Esophagus squamous epithelium (tissue), 5 donors: ENCODE measurements at regions not wholly inside any gene's neighbourhood (a gene's known extent, or its start where the extent isn't known, plus 50 kb on each side); places are given as distances from the start of the nearest gene placed in this dataset.

Experiments used
- DNase-seq: peaks from one replicate; lab custom pipeline; 2025; lab: John Stamatoyannopoulos, UW
- H3K27ac ChIP-seq, 4 donors: fragments of 200-600 bp; sonication (generic); one replicate each; pipeline ENCODE4 v1.5.1; 2016 to 2019; ENCODE audit warnings: mild to moderate bottlenecking in 1 of 4
- H3K27me3 ChIP-seq, 4 donors: fragments of 200-600 bp; sonication (generic); 1 replicate in 3 of 4; 2 replicates in 1 of 4; pipeline versions ENCODE4 v1.5.1 to v1.6.0; 2017 to 2021; ENCODE audit warnings: antibody characterized with exemption in 1 of 4
- H3K36me3 ChIP-seq, 3 donors: fragments of 200-600 bp; sonication (generic); one replicate each; pipeline ENCODE4 v1.5.1; 2016 to 2019
- H3K4me1 ChIP-seq, 3 donors: fragments of 200-600 bp; sonication (generic); one replicate each; pipeline ENCODE4 v1.5.1; 2017 to 2019
- H3K4me3 ChIP-seq, 4 donors: fragments of 200-600 bp; sonication (generic); 1 replicate in 3 of 4; 2 replicates in 1 of 4; pipeline ENCODE4 v1.5.1; 2016 to 2019; ENCODE audit warnings: mild to moderate bottlenecking in 2 of 4, moderate library complexity in 1 of 4
- H3K9me3 ChIP-seq, 3 donors: fragments of 200-600 bp; sonication (generic); one replicate each; pipeline ENCODE4 v1.5.1; 2016 to 2019
- POLR2A ChIP-seq, 4 donors: fragments of 450-650 bp; IDR thresholded peaks; one replicate each; pipeline ENCODE4 v1.6.1; 2017; ENCODE audit warnings: antibody characterized with exemption in 4 of 4, mild to moderate bottlenecking in 4 of 4, moderate library complexity in 3 of 4
- WGBS, 2 donors: methylation state at CpG; one replicate each; pipeline ENCODE4 v1.1.5; 2018; 5-methylcytosine and 5-hydroxymethylcytosine counted together
- intact Hi-C: fragments of 100-400 bp; cut with DNase I; formaldehyde crosslinking; loops from one replicate; pipeline ENCODE4 v1.15.0; 2022
- TF ChIP-seq, protein P1 (sequence below), 6 experiments: fragments of 450-650 bp in 4 of 6; fragments of 200-600 bp in 2 of 6; sonication (generic) in 2 of 6; IDR thresholded peaks; one replicate each; pipeline ENCODE4 v1.5.1; 2016 to 2019; ENCODE audit warnings: antibody characterized with exemption in 6 of 6, mild to moderate bottlenecking in 4 of 6, moderate library complexity in 4 of 6
- donor health status: DM: yes; HTN: yes; CAD: no.

DNA sequence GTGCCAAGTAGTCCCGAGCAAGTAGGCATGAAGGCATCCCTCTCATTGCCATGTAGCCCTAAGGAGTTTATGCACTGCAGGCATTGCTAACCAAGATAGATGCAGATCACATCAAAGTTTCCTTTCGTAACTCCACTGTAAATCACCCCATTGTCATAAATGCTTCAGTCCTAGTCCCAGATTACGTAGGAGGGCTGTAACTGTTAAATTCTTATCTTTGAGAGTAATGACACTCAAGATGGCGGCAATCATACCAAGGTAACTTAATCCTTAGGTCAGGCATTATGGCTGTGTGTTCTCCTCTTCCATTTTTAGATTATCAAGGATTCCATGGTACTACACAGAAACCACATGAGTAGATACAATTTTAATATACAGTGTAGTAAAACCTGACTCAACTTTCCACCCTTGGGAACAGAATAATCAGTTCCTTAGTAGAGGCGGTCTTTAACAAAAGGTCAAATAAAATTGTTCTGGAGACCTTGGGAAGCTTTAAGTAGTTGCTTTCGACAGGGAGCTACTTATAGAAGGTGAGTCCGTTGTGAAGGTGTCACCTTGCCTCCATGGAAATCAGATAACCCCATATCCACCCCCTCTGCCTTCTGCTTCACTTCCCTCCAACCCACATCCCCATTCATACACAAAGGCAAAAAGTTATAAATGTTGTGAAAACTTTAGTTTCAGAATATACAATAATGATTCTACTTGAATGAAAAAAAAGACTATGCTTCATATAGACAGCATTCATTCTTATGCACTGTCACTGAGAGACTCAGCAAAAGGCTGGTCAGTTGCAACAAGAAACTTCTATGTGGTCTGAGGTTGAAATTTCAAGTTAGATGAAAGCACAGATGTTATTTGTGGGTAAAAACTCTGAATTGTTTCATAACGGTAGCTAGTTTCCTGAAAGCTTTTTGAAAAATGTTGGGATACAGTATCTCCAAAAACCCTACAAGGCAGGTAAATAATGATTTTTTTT, 64.8 kb upstream of the GALNT5 start:
- 82 to 85% methylated on average over 8 of the region's 8 CpGs for WGBS, 2 donors
- no peak for TF ChIP-seq POLR2A (IDR thresholded peaks at IDR 0.05)
- TF ChIP-seq, protein P1, sequence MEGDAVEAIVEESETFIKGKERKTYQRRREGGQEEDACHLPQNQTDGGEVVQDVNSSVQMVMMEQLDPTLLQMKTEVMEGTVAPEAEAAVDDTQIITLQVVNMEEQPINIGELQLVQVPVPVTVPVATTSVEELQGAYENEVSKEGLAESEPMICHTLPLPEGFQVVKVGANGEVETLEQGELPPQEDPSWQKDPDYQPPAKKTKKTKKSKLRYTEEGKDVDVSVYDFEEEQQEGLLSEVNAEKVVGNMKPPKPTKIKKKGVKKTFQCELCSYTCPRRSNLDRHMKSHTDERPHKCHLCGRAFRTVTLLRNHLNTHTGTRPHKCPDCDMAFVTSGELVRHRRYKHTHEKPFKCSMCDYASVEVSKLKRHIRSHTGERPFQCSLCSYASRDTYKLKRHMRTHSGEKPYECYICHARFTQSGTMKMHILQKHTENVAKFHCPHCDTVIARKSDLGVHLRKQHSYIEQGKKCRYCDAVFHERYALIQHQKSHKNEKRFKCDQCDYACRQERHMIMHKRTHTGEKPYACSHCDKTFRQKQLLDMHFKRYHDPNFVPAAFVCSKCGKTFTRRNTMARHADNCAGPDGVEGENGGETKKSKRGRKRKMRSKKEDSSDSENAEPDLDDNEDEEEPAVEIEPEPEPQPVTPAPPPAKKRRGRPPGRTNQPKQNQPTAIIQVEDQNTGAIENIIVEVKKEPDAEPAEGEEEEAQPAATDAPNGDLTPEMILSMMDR (IDR thresholded peaks at IDR 0.05), result no peak
- Histone ChIP-seq H3K36me3 (no peaks in the 10 kb centered on the region), H3K27ac (no peak overlapping the region), H3K4me3 (no peak overlapping the region), H3K4me1 (no peaks in the 10 kb centered on the region), H3K9me3 (no peaks in the 10 kb centered on the region), H3K27me3 (no peaks in the 10 kb centered on the region)
- intact Hi-C loops, result no loop called here
- DNase-seq, result no peak

GRCh38 chr2:157193461-157193860, 64.0 kb upstream of the GALNT5 start:
- no peak for DNase-seq
- H3K27ac ChIP-seq, result no peak overlapping the region
- no peaks in the 10 kb centered on the region for H3K27me3 ChIP-seq
- intact Hi-C loops, result no loop called here
- TF ChIP-seq POLR2A (IDR thresholded peaks at IDR 0.05), result no peak
- TF ChIP-seq, protein P1 (IDR thresholded peaks at IDR 0.05), result no peak
- no peak overlapping the region for H3K4me3 ChIP-seq
- H3K4me1 ChIP-seq, result no peaks in the 10 kb centered on the region
- no peaks in the 10 kb centered on the region for H3K36me3 ChIP-seq
- H3K9me3 ChIP-seq, result no peaks in the 10 kb centered on the region

DNA sequence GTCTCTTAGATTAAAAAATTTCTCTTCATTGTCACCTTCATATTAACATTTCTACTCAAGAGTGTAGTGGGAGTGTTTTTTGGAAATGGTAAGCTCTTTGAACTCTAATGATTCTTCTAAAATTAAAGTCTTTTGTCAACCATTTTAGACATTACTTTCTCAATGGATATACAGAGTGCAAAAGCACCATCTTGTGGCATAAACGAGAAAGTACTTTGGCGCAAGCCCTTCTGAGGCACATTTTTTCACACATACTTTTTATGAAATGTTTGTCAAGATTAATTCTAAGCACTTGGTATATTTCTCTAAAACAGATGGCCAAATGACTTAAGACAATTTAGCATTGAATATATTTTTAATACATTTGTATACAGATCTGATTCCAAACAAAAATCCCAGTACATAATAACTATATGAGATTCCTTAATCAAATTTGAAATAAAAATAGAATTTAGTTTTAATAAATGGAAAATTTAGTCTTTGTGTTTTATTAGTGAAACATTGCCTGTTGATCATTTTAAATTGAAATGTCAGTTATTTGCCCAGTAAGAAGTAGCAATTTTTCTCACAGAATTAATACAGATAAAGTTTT, 63.3 kb upstream of the GALNT5 start:
- DNase-seq, result no peak
- 0 to 3% methylated on average over 2 of the region's 2 CpGs for whole genome bisulfite sequencing, 2 donors
- no peaks in the 10 kb centered on the region for H3K27me3 ChIP-seq
- intact Hi-C loops, result no loop called here
- H3K9me3 ChIP-seq, result no peaks in the 10 kb centered on the region
- no peak overlapping the region for H3K27ac ChIP-seq
- H3K4me3 ChIP-seq, result no peak overlapping the region
- no peaks in the 10 kb centered on the region for H3K36me3 ChIP-seq
- TF ChIP-seq, protein P1 (IDR thresholded peaks at IDR 0.05), result peak in 5 of 6 experiments; percentile 41 to 79 (median 59)
- no peak for TF ChIP-seq POLR2A (IDR thresholded peaks at IDR 0.05)
- no peaks in the 10 kb centered on the region for H3K4me1 ChIP-seq

GRCh38 chr2:157194844-157195243, 62.7 kb upstream of the GALNT5 start:
- H3K4me3 ChIP-seq, result no peak overlapping the region

More at GRCh38 chr2:157194844-157195243, 62.7 kb upstream of the GALNT5 start:
- Histone ChIP-seq H3K36me3 (no peaks in the 10 kb centered on the region), H3K27ac (no peak overlapping the region), H3K9me3 (no peaks in the 10 kb centered on the region), H3K27me3 (no peaks in the 10 kb centered on the region), H3K4me1 (no peaks in the 10 kb centered on the region)
- WGBS, 2 donors, result 68 to 76% methylated on average over 4 of the region's 4 CpGs
- no peak for TF ChIP-seq POLR2A (IDR thresholded peaks at IDR 0.05)
- TF ChIP-seq, protein P1 (IDR thresholded peaks at IDR 0.05), result no peak
- no peak for DNase-seq
- intact Hi-C loops, result no loop called here
